Endodermal cell (in vitro differentiated cells): ENCODE measurements at regions not wholly inside any gene's neighbourhood (a gene's known extent, or its start where the extent isn't known, plus 50 kb on each side); places are given as distances from the start of the nearest gene placed in this dataset.

Experiments used
- DNase-seq: peaks from one replicate; pipeline ENCODE4 v3.0.0-alpha.2; 2017
- H3K27ac ChIP-seq: 2 replicates; pipeline ENCODE4 v1.5.1; 2013; ENCODE audit warnings: mild to moderate bottlenecking, low read depth, low read length, moderate library complexity
- H3K27me3 ChIP-seq: 2 replicates; pipeline ENCODE4 v1.6.1; 2013; ENCODE audit warnings: mild to moderate bottlenecking, low read length, moderate library complexity; ENCODE audit not compliant: insufficient read depth, control insufficient read depth, poor library complexity, severe bottlenecking
- H3K36me3 ChIP-seq: 2 replicates; pipeline ENCODE4 v1.7.0; 2013; ENCODE audit warnings: mild to moderate bottlenecking, low read length, moderate library complexity; ENCODE audit not compliant: control insufficient read depth, insufficient read depth
- H3K4me1 ChIP-seq: one replicate; pipeline ENCODE4 v1.7.0; 2013; ENCODE audit warnings: low read length; ENCODE audit not compliant: control insufficient read depth, insufficient read depth
- H3K4me3 ChIP-seq: 2 replicates; pipeline ENCODE4 v1.5.1; 2013; ENCODE audit warnings: mild to moderate bottlenecking, low read length, moderate library complexity
- H3K9ac ChIP-seq: 2 replicates; pipeline ENCODE4 v1.6.1; 2013; ENCODE audit warnings: mild to moderate bottlenecking, low read length, moderate library complexity; ENCODE audit not compliant: poor library complexity, severe bottlenecking; ENCODE audit errors: extremely low read depth
- H3K9me3 ChIP-seq: 2 replicates; pipeline ENCODE4 v1.6.1; 2013; ENCODE audit warnings: mild to moderate bottlenecking, low read length, moderate library complexity; ENCODE audit not compliant: control insufficient read depth
- H3K27ac Mint-ChIP-seq: 2 replicates; pipeline ENCODE4 v1.8.0; 2020; ENCODE audit warnings: mixed read lengths
- H3K27me3 Mint-ChIP-seq: 2 replicates; pipeline ENCODE4 v1.8.0; 2021; ENCODE audit warnings: mild to moderate bottlenecking, mixed read lengths; ENCODE audit not compliant: insufficient read depth
- H3K36me3 Mint-ChIP-seq: 2 replicates; pipeline ENCODE4 v1.8.0; 2020; ENCODE audit warnings: low read depth, mixed read lengths
- H3K4me1 Mint-ChIP-seq: 2 replicates; pipeline ENCODE4 v1.8.0; 2020; ENCODE audit warnings: mixed read lengths
- H3K4me3 Mint-ChIP-seq: 2 replicates; pipeline ENCODE4 v1.8.0; 2020; ENCODE audit warnings: mild to moderate bottlenecking, moderate library complexity, mixed read lengths
- H3K9me3 Mint-ChIP-seq: 2 replicates; pipeline ENCODE4 v1.8.0; 2020; ENCODE audit warnings: mild to moderate bottlenecking, mixed read lengths
- CTCF ChIP-seq: fragments of 200-600 bp; sonication (generic); conservative IDR thresholded peaks from 2 replicates; pipeline ENCODE4 v1.5.0; 2021; ENCODE audit warnings: antibody characterized with exemption, mild to moderate bottlenecking
- WGBS, 2 experiments: methylation state at CpG; one replicate each; pipeline versions ENCODE4 v1.1.5 to v1.1.7; 2013; ENCODE audit warnings: missing lambda C conversion rate in 2 of 2, mixed read lengths in 1 of 2; ENCODE audit not compliant: insufficient coverage in 1 of 2, insufficient read length in 1 of 2; 5-methylcytosine and 5-hydroxymethylcytosine counted together

- H3K27ac Mint-ChIP-seq: no peak overlapping the region
- H3K4me1 Mint-ChIP-seq: no peaks in the 10 kb centered on the region
- no peaks in the 10 kb centered on the region for H3K36me3 ChIP-seq
- H3K36me3 Mint-ChIP-seq: peaks cover 5% of the 10 kb centered on the region
- H3K4me3 Mint-ChIP-seq: no peak overlapping the region
- no peaks in the 10 kb centered on the region for H3K9me3 Mint-ChIP-seq
- H3K27me3 Mint-ChIP-seq: no peaks in the 10 kb centered on the region
- 89 to 92% methylated on average over 1 of the region's 1 CpG for WGBS, 2 experiments
- H3K27me3 ChIP-seq: no peaks in the 10 kb centered on the region
- no peak overlapping the region for H3K27ac ChIP-seq
- H3K9ac ChIP-seq: no peak overlapping the region
- peak; percentile 43 for TF ChIP-seq CTCF
- peak; percentile 63 for DNase-seq
- H3K4me1 ChIP-seq: no peaks in the 10 kb centered on the region
- no peaks in the 10 kb centered on the region for H3K9me3 ChIP-seq
- no peak overlapping the region for H3K4me3 ChIP-seq
Measured at GRCh38 chr2:66270247-66270646, 164.7 kb upstream of the MEIS1 start.

GRCh38 chr2:66269166-66269565 is 165.8 kb upstream of the MEIS1 start:
- Mint-ChIP-seq H3K36me3 (peaks cover 8% of the 10 kb centered on the region), H3K27me3 (no peaks in the 10 kb centered on the region), H3K9me3 (no peaks in the 10 kb centered on the region), H3K4me1 (no peaks in the 10 kb centered on the region), H3K4me3 (no peak overlapping the region), H3K27ac (no peak overlapping the region)
- WGBS, 2 experiments: 80 to 96% methylated on average over 1 of the region's 1 CpG
- Histone ChIP-seq H3K9me3 (no peaks in the 10 kb centered on the region), H3K36me3 (no peaks in the 10 kb centered on the region), H3K4me3 (no peak overlapping the region), H3K9ac (no peak overlapping the region), H3K4me1 (no peaks in the 10 kb centered on the region), H3K27ac (no peak overlapping the region), H3K27me3 (no peaks in the 10 kb centered on the region)
- no peak for TF ChIP-seq CTCF
- no peak for DNase-seq

- Mint-ChIP-seq H3K27me3 (no peaks in the 10 kb centered on the region), H3K4me3 (no peak overlapping the region), H3K36me3 (peaks cover 8% of the 10 kb centered on the region), H3K27ac (no peak overlapping the region), H3K9me3 (no peaks in the 10 kb centered on the region), H3K4me1 (no peaks in the 10 kb centered on the region)
- no peaks in the 10 kb centered on the region for H3K9me3 ChIP-seq
- no peak overlapping the region for H3K27ac ChIP-seq
- no peak overlapping the region for H3K4me3 ChIP-seq
- no peaks in the 10 kb centered on the region for H3K4me1 ChIP-seq
- TF ChIP-seq CTCF: no peak
- no peak overlapping the region for H3K9ac ChIP-seq
- no peaks in the 10 kb centered on the region for H3K27me3 ChIP-seq
- no peak for DNase-seq
- no peaks in the 10 kb centered on the region for H3K36me3 ChIP-seq
Measured at GRCh38 chr2:66268756-66269155, 166.2 kb upstream of the MEIS1 start.
